Osteocyte (in vitro differentiated cells): ENCODE measurements at regions not wholly inside any gene's neighbourhood (a gene's known extent, or its start where the extent isn't known, plus 50 kb on each side); places are given as distances from the start of the nearest gene placed in this dataset.

Experiments
- DNase-seq: peaks from one replicate; pipeline ENCODE4 v3.0.0; 2021; ENCODE audit warnings: mixed read lengths; ENCODE audit not compliant: unreplicated experiment; ENCODE audit errors: extremely low spot score
- H3K27ac Mint-ChIP-seq: one replicate; pipeline ENCODE4 v1.8.0; 2021; ENCODE audit warnings: mild to moderate bottlenecking, mixed read lengths; ENCODE audit not compliant: unreplicated experiment
- H3K27me3 Mint-ChIP-seq: one replicate; pipeline ENCODE4 v1.8.0; 2021; ENCODE audit warnings: mixed read lengths; ENCODE audit not compliant: unreplicated experiment
- H3K36me3 Mint-ChIP-seq: one replicate; pipeline ENCODE4 v1.8.0; 2021; ENCODE audit warnings: mixed read lengths; ENCODE audit not compliant: unreplicated experiment
- H3K4me1 Mint-ChIP-seq: one replicate; pipeline ENCODE4 v1.8.0; 2021; ENCODE audit warnings: mixed read lengths; ENCODE audit not compliant: unreplicated experiment
- H3K4me3 Mint-ChIP-seq: one replicate; pipeline ENCODE4 v1.8.0; 2021; ENCODE audit warnings: mild to moderate bottlenecking, moderate library complexity, mixed read lengths; ENCODE audit not compliant: unreplicated experiment
- H3K9me3 Mint-ChIP-seq: one replicate; pipeline ENCODE4 v1.8.0; 2021; ENCODE audit warnings: mixed read lengths; ENCODE audit not compliant: unreplicated experiment
- TF ChIP-seq, protein P1 (sequence below): fragments of 200-600 bp; sonication (generic); IDR thresholded peaks from 2 replicates; pipeline ENCODE4 v1.5.0; 2021; ENCODE audit warnings: antibody characterized with exemption, mild to moderate bottlenecking, moderate library complexity

DNA sequence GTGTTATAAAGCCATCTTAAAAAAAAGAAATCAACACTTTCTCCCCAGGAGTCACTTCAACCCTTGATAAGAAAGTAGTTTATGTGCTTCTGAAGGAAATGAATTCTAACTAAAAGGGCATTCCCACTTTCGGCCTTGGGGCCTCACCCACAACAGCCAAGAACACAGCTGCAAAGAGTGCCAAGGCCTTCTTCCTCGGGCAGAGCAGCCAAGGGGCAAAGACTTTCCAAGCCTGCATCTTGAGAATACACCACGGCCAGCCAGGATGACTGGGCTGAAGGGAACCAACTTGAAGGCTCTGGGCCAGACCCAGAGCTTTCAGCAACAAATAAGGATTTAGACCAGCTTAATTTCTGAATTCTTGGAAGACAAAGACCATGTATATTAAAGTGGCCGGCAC is 60.4 kb upstream of the FOXN3 start:
- no peaks in the 10 kb centered on the region for H3K9me3 Mint-ChIP-seq
- no peak overlapping the region for H3K27ac Mint-ChIP-seq
- no peaks in the 10 kb centered on the region for H3K27me3 Mint-ChIP-seq
- TF ChIP-seq, protein P1, sequence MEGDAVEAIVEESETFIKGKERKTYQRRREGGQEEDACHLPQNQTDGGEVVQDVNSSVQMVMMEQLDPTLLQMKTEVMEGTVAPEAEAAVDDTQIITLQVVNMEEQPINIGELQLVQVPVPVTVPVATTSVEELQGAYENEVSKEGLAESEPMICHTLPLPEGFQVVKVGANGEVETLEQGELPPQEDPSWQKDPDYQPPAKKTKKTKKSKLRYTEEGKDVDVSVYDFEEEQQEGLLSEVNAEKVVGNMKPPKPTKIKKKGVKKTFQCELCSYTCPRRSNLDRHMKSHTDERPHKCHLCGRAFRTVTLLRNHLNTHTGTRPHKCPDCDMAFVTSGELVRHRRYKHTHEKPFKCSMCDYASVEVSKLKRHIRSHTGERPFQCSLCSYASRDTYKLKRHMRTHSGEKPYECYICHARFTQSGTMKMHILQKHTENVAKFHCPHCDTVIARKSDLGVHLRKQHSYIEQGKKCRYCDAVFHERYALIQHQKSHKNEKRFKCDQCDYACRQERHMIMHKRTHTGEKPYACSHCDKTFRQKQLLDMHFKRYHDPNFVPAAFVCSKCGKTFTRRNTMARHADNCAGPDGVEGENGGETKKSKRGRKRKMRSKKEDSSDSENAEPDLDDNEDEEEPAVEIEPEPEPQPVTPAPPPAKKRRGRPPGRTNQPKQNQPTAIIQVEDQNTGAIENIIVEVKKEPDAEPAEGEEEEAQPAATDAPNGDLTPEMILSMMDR: no peak
- H3K4me3 Mint-ChIP-seq: no peak overlapping the region
- H3K4me1 Mint-ChIP-seq: no peaks in the 10 kb centered on the region
- DNase-seq: no peak
- peaks cover 11% of the 10 kb centered on the region for H3K36me3 Mint-ChIP-seq

DNA sequence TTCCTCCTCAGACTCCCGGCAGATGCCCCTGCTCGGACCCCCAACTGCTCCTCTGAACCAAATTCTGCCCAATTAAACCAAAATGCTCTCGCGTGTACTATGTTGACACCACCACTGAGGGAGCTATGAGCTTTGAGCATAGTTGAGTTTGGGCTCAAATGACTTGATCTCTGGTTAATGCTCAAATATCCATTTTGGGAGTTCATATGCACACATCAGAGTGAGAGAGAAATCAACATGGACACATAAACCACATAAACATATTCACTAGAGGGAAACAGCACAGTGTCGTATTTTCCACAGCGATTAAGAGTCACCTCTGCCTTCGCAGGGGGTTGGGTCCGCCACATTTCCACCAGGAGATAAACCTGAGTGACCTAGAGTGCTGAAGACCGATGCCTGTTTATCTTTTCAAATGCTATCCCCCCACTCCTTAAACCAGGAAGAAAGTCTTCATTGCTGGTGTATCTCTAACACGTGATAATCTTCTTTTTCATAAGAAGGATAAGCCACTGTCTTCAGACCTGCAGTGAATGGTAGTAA is 59.4 kb upstream of the FOXN3 start:
- TF ChIP-seq, protein P1: no peak
- Mint-ChIP-seq H3K9me3 (no peaks in the 10 kb centered on the region), H3K27ac (no peak overlapping the region)

DNA sequence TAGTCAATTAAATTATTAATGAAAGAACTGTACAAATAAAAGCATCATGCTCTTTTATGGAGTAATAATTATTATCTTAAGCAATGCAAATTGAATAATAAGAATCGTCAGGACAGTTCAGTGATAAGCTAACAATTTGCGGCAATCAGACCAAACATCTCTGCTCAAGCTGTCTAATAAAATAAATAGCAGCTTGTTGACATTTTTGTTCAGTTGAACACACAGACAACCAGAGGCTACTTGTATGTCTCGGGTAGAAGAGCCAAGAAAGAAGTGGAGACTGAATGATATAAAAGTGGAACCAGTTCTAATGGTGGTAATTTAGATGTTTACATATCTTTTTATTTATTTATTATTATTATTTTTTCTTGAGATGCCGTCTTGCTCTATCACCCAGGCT is 57.4 kb upstream of the FOXN3 start:
- H3K27me3 Mint-ChIP-seq: no peaks in the 10 kb centered on the region
- TF ChIP-seq, protein P1: no peak
- H3K4me3 Mint-ChIP-seq: no peak overlapping the region
- peaks cover 12% of the 10 kb centered on the region for H3K36me3 Mint-ChIP-seq
- no peaks in the 10 kb centered on the region for H3K9me3 Mint-ChIP-seq
- no peak overlapping the region for H3K27ac Mint-ChIP-seq
- peaks cover 14% of the 10 kb centered on the region for H3K4me1 Mint-ChIP-seq
- no peak for DNase-seq

More for the DNA sequence above, 59.4 kb upstream of the FOXN3 start:
- Mint-ChIP-seq H3K27me3 (no peaks in the 10 kb centered on the region), H3K36me3 (peaks cover 11% of the 10 kb centered on the region), H3K4me1 (no peaks in the 10 kb centered on the region), H3K4me3 (no peak overlapping the region)
- no peak for DNase-seq

DNA sequence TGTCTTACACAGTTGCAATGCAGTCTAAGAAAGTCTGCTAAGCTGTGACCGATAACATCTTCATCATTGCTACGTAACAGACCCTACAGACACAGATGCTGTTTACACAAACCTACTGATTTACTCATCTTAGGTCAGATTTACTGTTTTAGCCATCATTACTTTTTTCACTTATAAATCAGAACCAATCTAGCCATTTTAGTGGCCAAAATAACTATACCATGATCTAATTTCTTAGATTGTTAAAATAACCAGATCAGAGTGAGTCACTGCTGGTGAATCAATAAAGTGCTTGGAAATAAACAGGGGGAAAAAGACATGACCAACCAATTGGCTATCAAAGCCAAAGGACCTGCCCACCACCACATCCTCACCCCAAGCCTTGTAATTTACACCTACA is 57.0 kb upstream of the FOXN3 start:
- peaks cover 10% of the 10 kb centered on the region for H3K36me3 Mint-ChIP-seq
- TF ChIP-seq, protein P1: no peak
- no peaks in the 10 kb centered on the region for H3K9me3 Mint-ChIP-seq
- H3K27ac Mint-ChIP-seq: no peak overlapping the region
- peaks cover 14% of the 10 kb centered on the region for H3K4me1 Mint-ChIP-seq
- H3K4me3 Mint-ChIP-seq: no peak overlapping the region
- H3K27me3 Mint-ChIP-seq: no peaks in the 10 kb centered on the region
- DNase-seq: no peak

DNA sequence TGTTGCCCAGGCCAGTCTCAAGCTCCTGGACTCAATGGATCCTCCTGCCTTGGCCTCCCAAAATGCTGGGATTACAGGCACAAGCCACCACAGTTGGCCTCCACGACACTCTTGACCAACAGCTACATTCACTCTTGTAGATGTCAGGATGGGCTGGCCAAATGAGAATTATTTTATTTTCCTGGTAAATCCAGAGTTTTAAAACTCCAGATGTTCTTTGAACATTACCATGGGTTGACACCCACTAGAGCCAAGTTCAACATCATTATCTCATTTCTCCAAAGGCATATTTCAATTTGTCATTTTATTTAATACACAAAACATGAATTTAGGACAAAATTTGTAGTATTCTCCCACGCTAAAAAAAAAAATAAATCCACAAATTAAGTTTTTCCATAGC is 56.5 kb upstream of the FOXN3 start:
- Mint-ChIP-seq H3K27me3 (no peaks in the 10 kb centered on the region), H3K4me3 (no peak overlapping the region)

More for the DNA sequence above, 56.5 kb upstream of the FOXN3 start:
- no peaks in the 10 kb centered on the region for H3K9me3 Mint-ChIP-seq
- peaks cover 10% of the 10 kb centered on the region for H3K36me3 Mint-ChIP-seq
- no peak overlapping the region for H3K27ac Mint-ChIP-seq
- DNase-seq: no peak
- peaks cover 14% of the 10 kb centered on the region for H3K4me1 Mint-ChIP-seq
- TF ChIP-seq, protein P1: no peak
